ENCODE measurements at regions not wholly inside any gene's neighbourhood (a gene's known extent, or its start where the extent isn't known, plus 50 kb on each side); places are given as distances from the start of the nearest gene placed in this dataset.

DNA sequence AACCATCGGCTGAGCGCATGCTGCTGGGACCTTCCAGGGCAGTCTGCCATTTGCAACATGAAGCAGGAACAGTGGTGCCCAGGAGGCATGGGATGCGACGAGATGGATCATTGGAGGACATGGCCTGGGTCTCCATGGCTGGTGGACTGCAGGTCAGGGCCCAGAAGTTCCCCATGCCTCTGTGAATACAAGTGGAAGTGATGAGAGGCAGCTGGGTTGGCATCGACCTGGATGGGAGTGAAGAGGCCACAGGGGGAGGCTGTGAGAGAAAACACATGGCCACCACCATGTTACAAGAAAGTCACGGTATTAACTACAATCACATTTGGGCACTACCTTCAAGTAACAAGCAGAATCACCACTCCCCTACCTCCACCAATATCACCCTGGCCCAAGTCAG lies 262.0 kb downstream of the FOXO1 start:
- Histone ChIP-seq H4K8ac (ENCODE audit: low read depth, low read length) (no peak overlapping the region), H3K4me1 (ENCODE audit: control insufficient read depth in 2 of 2, insufficient read depth in 1 of 2, low read depth in 1 of 2, low read length in 2 of 2) (peaks cover 10 to 16% of the 10 kb centered on the region in 2 donors), H3K4me2 (ENCODE audit: insufficient read depth, low read length, poor library complexity, severe bottlenecking) (no peak overlapping the region), H2BK5ac (ENCODE audit: low read length) (no peak overlapping the region), H2BK12ac (ENCODE audit: low read length) (no peak overlapping the region), H3K18ac (ENCODE audit: low read length) (peak overlapping the region; percentile 5), H4K91ac (ENCODE audit: low read depth, low read length, poor library complexity) (peak overlapping the region; percentile 0), H3K9me3 (replicated peaks in 1 of 2; ENCODE audit: control insufficient read depth in 2 of 2, insufficient read depth in 1 of 2, low read depth in 1 of 2, low read length in 2 of 2) (peaks cover 0 to 3% of the 10 kb centered on the region in 2 donors), H3K14ac (ENCODE audit: low read length) (no peak overlapping the region), H2AFZ (ENCODE audit: low read length) (no peak overlapping the region), H2BK120ac (ENCODE audit: low read depth, low read length) (no peak overlapping the region), H3K9ac (ENCODE audit: low read depth, low read length, poor library complexity) (no peak overlapping the region), H3K4ac (ENCODE audit: low read length) (no peak overlapping the region), H2AK5ac (ENCODE audit: low read depth, low read length) (no peak overlapping the region), H3K27ac (replicated peaks; ENCODE audit: low read length) (no peak overlapping the region), H3K27me3 (ENCODE audit: control insufficient read depth in 3 of 3, insufficient read depth in 3 of 3, low read depth in 1 of 3, low read length in 3 of 3) (no peaks in the 10 kb centered on the region), H3K36me3 (replicated peaks in 1 of 2; ENCODE audit: control insufficient read depth in 2 of 2, insufficient read depth in 2 of 2, low read length in 2 of 2) (no peaks in the 10 kb centered on the region), H3K23ac (ENCODE audit: low read depth, low read length, poor library complexity) (no peak overlapping the region), H2BK15ac (ENCODE audit: low read length) (no peak overlapping the region), H3K4me3 (ENCODE audit: low read length in 2 of 2) (no peak overlapping the region), H3K79me1 (ENCODE audit: low read depth, low read length) (no peaks in the 10 kb centered on the region)
- DNase-seq (ENCODE audit: low spot score): no peak
- WGBS, 2 donors (ENCODE audit: extremely low coverage in 2 of 2, insufficient read length in 2 of 2, insufficient replicate concordance in 1 of 2): no CpG with 5 or more reads among the region's 6 CpGs

DNA sequence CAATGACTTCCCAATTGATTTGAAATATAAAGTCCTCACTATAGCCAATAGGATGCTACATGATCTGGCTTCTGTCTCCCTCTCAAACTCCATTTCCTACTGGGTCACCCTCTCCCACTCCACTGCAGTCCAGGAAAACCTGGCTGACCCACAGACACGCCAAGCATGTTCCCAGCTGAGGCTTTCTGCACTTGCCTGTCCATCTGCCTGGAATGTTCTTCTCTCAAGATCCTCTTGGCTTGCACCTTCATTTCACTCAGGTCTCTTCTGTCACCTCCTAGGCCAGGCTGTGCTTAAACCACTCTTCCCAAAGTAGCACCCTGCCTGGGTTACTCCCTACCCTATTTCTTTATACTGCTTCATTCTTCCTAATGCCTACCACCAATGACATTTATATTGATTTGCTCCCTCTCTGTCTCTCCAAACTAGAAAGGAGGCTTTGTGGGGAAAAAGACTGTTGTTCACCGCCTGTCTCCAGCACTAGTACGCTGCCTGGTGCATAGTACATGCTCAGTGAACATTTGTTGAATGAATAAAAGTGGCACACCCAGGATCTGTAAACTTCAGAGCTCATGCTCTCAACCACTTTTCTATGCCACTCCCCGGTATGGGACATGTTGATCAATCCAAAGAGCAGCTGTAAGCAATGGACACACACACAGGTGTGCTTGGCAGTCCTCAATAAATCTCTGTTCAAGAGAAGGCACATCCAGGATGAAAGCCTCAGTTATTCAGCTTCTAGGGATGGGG lies 261.3 kb downstream of the FOXO1 start:
- no peak overlapping the region for H3K4me3 ChIP-seq (ENCODE audit: low read length in 2 of 2)
- no peak overlapping the region for H4K91ac ChIP-seq (ENCODE audit: low read depth, low read length, poor library complexity)
- H3K18ac ChIP-seq (ENCODE audit: low read length): no peak overlapping the region
- H3K9ac ChIP-seq (ENCODE audit: low read depth, low read length, poor library complexity): no peak overlapping the region
- no peak overlapping the region for H3K23ac ChIP-seq (ENCODE audit: low read depth, low read length, poor library complexity)
- no peaks in the 10 kb centered on the region for H3K79me1 ChIP-seq (ENCODE audit: low read depth, low read length)
- H2BK5ac ChIP-seq (ENCODE audit: low read length): no peak overlapping the region
- H2AK5ac ChIP-seq (ENCODE audit: low read depth, low read length): no peak overlapping the region
- H2AFZ ChIP-seq (ENCODE audit: low read length): no peak overlapping the region
- no peak overlapping the region for H2BK15ac ChIP-seq (ENCODE audit: low read length)
- no CpG with 5 or more reads among the region's 4 CpGs for WGBS, 2 donors (ENCODE audit: extremely low coverage in 2 of 2, insufficient read length in 2 of 2, insufficient replicate concordance in 1 of 2)
- H3K27ac ChIP-seq (replicated peaks; ENCODE audit: low read length): no peak overlapping the region
- DNase-seq (ENCODE audit: low spot score): no peak
- H2BK120ac ChIP-seq (ENCODE audit: low read depth, low read length): no peak overlapping the region
- no peak overlapping the region for H2BK12ac ChIP-seq (ENCODE audit: low read length)
- no peaks in the 10 kb centered on the region for H3K36me3 ChIP-seq (replicated peaks in 1 of 2; ENCODE audit: control insufficient read depth in 2 of 2, insufficient read depth in 2 of 2, low read length in 2 of 2)
- H3K4me1 ChIP-seq (ENCODE audit: control insufficient read depth in 2 of 2, insufficient read depth in 1 of 2, low read depth in 1 of 2, low read length in 2 of 2): peaks cover 10 to 16% of the 10 kb centered on the region in 2 donors
- H3K4me2 ChIP-seq (ENCODE audit: insufficient read depth, low read length, poor library complexity, severe bottlenecking): no peak overlapping the region
- no peak overlapping the region for H3K4ac ChIP-seq (ENCODE audit: low read length)
- H3K14ac ChIP-seq (ENCODE audit: low read length): no peak overlapping the region
- H3K9me3 ChIP-seq (replicated peaks in 1 of 2; ENCODE audit: control insufficient read depth in 2 of 2, insufficient read depth in 1 of 2, low read depth in 1 of 2, low read length in 2 of 2): peaks cover 1 to 3% of the 10 kb centered on the region in 2 donors
- no peak overlapping the region for H4K8ac ChIP-seq (ENCODE audit: low read depth, low read length)
- H3K27me3 ChIP-seq (ENCODE audit: control insufficient read depth in 3 of 3, insufficient read depth in 3 of 3, low read depth in 1 of 3, low read length in 3 of 3): no peaks in the 10 kb centered on the region

DNA sequence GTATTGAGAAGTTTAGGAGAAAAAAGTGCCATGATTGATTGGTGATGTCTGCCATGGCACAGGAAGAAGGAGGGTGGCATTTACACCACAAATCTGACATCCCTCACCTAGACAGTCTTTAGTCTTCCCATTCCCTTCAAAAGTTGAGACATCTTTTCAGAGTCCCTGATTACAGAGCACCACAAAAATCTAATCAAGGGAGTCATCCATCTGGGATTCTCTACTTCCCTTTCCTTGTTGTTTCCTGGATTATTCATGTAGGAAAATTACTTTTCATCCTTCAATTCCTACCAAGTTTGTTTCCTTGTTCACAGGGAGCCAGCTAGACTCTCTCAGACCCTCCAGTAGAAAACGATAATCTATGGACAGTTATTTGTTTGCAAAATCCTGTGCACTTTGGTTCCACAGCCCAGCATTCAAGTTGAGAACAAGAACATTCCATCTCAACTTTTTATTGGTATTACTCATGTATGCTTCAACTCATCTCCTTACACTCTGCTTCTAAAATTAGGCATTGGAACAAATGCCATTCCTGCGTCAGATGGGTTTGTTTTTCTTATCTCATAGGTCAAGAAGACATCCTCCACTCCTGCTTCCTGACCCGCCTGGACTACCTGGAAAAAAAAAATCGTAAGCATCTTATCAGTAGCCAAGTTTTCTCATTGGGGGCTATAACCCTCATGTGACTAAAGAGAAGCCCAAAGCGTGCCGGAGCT lies 259.9 kb downstream of the FOXO1 start:
- peaks cover 3 to 4% of the 10 kb centered on the region in 2 donors for H3K9me3 ChIP-seq (replicated peaks in 1 of 2; ENCODE audit: control insufficient read depth in 2 of 2, insufficient read depth in 1 of 2, low read depth in 1 of 2, low read length in 2 of 2)
- H2AFZ ChIP-seq (ENCODE audit: low read length): no peak overlapping the region
- H3K18ac ChIP-seq (ENCODE audit: low read length): no peak overlapping the region
- no peak overlapping the region for H2AK5ac ChIP-seq (ENCODE audit: low read depth, low read length)
- no peak overlapping the region for H3K14ac ChIP-seq (ENCODE audit: low read length)
- H3K4me2 ChIP-seq (ENCODE audit: insufficient read depth, low read length, poor library complexity, severe bottlenecking): no peak overlapping the region
- no peaks in the 10 kb centered on the region for H3K36me3 ChIP-seq (replicated peaks in 1 of 2; ENCODE audit: control insufficient read depth in 2 of 2, insufficient read depth in 2 of 2, low read length in 2 of 2)
- H3K27ac ChIP-seq (replicated peaks; ENCODE audit: low read length): no peak overlapping the region
- H3K79me1 ChIP-seq (ENCODE audit: low read depth, low read length): no peaks in the 10 kb centered on the region
- no peak overlapping the region for H4K8ac ChIP-seq (ENCODE audit: low read depth, low read length)
- H3K4me1 ChIP-seq (ENCODE audit: control insufficient read depth in 2 of 2, insufficient read depth in 1 of 2, low read depth in 1 of 2, low read length in 2 of 2): peaks cover 10 to 16% of the 10 kb centered on the region in 2 donors
- no peak overlapping the region for H2BK120ac ChIP-seq (ENCODE audit: low read depth, low read length)
- H3K9ac ChIP-seq (ENCODE audit: low read depth, low read length, poor library complexity): no peak overlapping the region
- H2BK5ac ChIP-seq (ENCODE audit: low read length): no peak overlapping the region
- no peak overlapping the region for H2BK12ac ChIP-seq (ENCODE audit: low read length)
- no peak overlapping the region for H3K4me3 ChIP-seq (ENCODE audit: low read length in 2 of 2)
- H3K23ac ChIP-seq (ENCODE audit: low read depth, low read length, poor library complexity): no peak overlapping the region
- H4K91ac ChIP-seq (ENCODE audit: low read depth, low read length, poor library complexity): no peak overlapping the region
- H3K27me3 ChIP-seq (ENCODE audit: control insufficient read depth in 3 of 3, insufficient read depth in 3 of 3, low read depth in 1 of 3, low read length in 3 of 3): no peaks in the 10 kb centered on the region
- H2BK15ac ChIP-seq (ENCODE audit: low read length): no peak overlapping the region
- H3K4ac ChIP-seq (ENCODE audit: low read length): no peak overlapping the region
- no peak for DNase-seq (ENCODE audit: low spot score)
- no CpG with 5 or more reads among the region's 6 CpGs for WGBS, 2 donors (ENCODE audit: extremely low coverage in 2 of 2, insufficient read length in 2 of 2, insufficient replicate concordance in 1 of 2)

DNA sequence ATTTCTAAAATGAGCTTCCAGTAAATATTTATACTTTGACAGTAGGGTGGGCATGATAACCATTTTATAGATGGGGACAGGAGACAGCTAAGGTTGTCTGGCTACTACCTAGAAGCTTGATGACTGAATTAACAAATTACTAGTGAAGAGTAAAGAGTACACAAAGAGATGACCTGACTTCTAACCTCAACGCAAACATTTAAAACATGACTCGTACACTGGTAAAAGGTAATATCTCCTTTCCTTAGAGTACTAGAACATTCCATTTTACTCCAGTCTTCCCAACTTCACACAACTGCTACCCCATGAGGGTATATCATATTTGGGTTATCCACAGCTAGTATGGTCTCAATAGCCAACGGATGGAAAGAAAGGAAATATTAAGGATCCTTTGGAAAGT lies 258.9 kb downstream of the FOXO1 start:
- Histone ChIP-seq H3K23ac (ENCODE audit: low read depth, low read length, poor library complexity) (no peak overlapping the region), H3K4ac (ENCODE audit: low read length) (no peak overlapping the region), H2BK120ac (ENCODE audit: low read depth, low read length) (no peak overlapping the region), H3K18ac (ENCODE audit: low read length) (no peak overlapping the region), H3K4me3 (ENCODE audit: low read length in 2 of 2) (no peak overlapping the region), H3K4me2 (ENCODE audit: insufficient read depth, low read length, poor library complexity, severe bottlenecking) (no peak overlapping the region), H2BK12ac (ENCODE audit: low read length) (no peak overlapping the region), H4K8ac (ENCODE audit: low read depth, low read length) (no peak overlapping the region), H3K27me3 (ENCODE audit: control insufficient read depth in 3 of 3, insufficient read depth in 3 of 3, low read depth in 1 of 3, low read length in 3 of 3) (no peaks in the 10 kb centered on the region), H3K9me3 (replicated peaks in 1 of 2; ENCODE audit: control insufficient read depth in 2 of 2, insufficient read depth in 1 of 2, low read depth in 1 of 2, low read length in 2 of 2) (peaks cover 3 to 4% of the 10 kb centered on the region in 2 donors), H3K36me3 (replicated peaks in 1 of 2; ENCODE audit: control insufficient read depth in 2 of 2, insufficient read depth in 2 of 2, low read length in 2 of 2) (no peaks in the 10 kb centered on the region), H2AK5ac (ENCODE audit: low read depth, low read length) (no peak overlapping the region), H4K91ac (ENCODE audit: low read depth, low read length, poor library complexity) (no peak overlapping the region), H3K79me1 (ENCODE audit: low read depth, low read length) (no peaks in the 10 kb centered on the region), H2BK15ac (ENCODE audit: low read length) (no peak overlapping the region), H2AFZ (ENCODE audit: low read length) (no peak overlapping the region), H3K27ac (replicated peaks; ENCODE audit: low read length) (no peak overlapping the region), H3K14ac (ENCODE audit: low read length) (no peak overlapping the region), H3K4me1 (ENCODE audit: control insufficient read depth in 2 of 2, insufficient read depth in 1 of 2, low read depth in 1 of 2, low read length in 2 of 2) (peaks cover 8 to 10% of the 10 kb centered on the region in 2 donors), H3K9ac (ENCODE audit: low read depth, low read length, poor library complexity) (no peak overlapping the region), H2BK5ac (ENCODE audit: low read length) (no peak overlapping the region)
- DNase-seq (ENCODE audit: low spot score): no peak
- no CpG with 5 or more reads among the region's 3 CpGs for WGBS, 2 donors (ENCODE audit: extremely low coverage in 2 of 2, insufficient read length in 2 of 2, insufficient replicate concordance in 1 of 2)

Data from neuronal stem cell (in vitro differentiated cells).